SK-N-SH (cell line): ENCODE measurements at regions not wholly inside any gene's neighbourhood (a gene's known extent, or its start where the extent isn't known, plus 50 kb on each side); places are given as distances from the start of the nearest gene placed in this dataset.

ENCODE experiments used
- CTCF ChIA-PET: fragments of 300-600, 350-600 bp; formaldehyde crosslinking; extraction: SDS; loops from one replicate; lab custom pipeline; 2021; lab: Yijun Ruan, JAX
- POLR2A ChIA-PET: fragments of 350-600 bp; sonication (Branson Sonifier 250); formaldehyde crosslinking; extraction: SDS; loops from one replicate; lab custom pipeline; 2020; ENCODE audit warnings: antibody characterized with exemption, inconsistent platforms; lab: Yijun Ruan, JAX
- DNase-seq: peaks from one replicate; pipeline ENCODE4 v3.0.0; 2012
- H2AFZ ChIP-seq: fragments of 200-600 bp; sonication (generic); 2 replicates; pipeline ENCODE4 v1.8.1; 2016; ENCODE audit warnings: antibody characterized with exemption, mild to moderate bottlenecking, low read depth
- H3F3A ChIP-seq: fragments of 200-600 bp; sonication (generic); replicated peaks from 2 replicates; pipeline ENCODE3; 2016; ENCODE audit warnings: antibody characterized with exemption, mild to moderate bottlenecking; ENCODE audit not compliant: insufficient read depth
- H3K27ac ChIP-seq, 2 experiments: fragments of 200-500 bp in 1 of 2; fragments of 200-600 bp in 1 of 2; sonication (Bioruptor generic) in 1 of 2; sonication (generic), shearing (Covaris generic) in 1 of 2; 2 replicates each; pipeline versions ENCODE4 v1.5.1 to v1.6.1; 2014 to 2016; ENCODE audit warnings: low read depth in 2 of 2, inconsistent platforms in 1 of 2, low read length in 1 of 2, mild to moderate bottlenecking in 1 of 2, mixed read lengths in 1 of 2
- H3K27me3 ChIP-seq: fragments of 200-600 bp; sonication (generic), shearing (Covaris generic); 2 replicates; pipeline ENCODE4 v1.6.1; 2016; ENCODE audit warnings: mixed run types; ENCODE audit not compliant: insufficient read depth
- H3K36me3 ChIP-seq, 2 experiments: fragments of 200-500 bp in 1 of 2; fragments of 200-600 bp in 1 of 2; sonication (Bioruptor generic) in 1 of 2; sonication (generic) in 1 of 2; replicated peaks in 1 of 2; 2 replicates each; pipeline versions ENCODE3 to v1.5.1; 2014 to 2016; ENCODE audit warnings: low read length in 1 of 2, mild to moderate bottlenecking in 1 of 2; ENCODE audit not compliant: insufficient read depth in 2 of 2, control insufficient read depth in 1 of 2
- H3K4me1 ChIP-seq, 2 experiments: fragments of 200-500 bp in 1 of 2; fragments of 200-600 bp in 1 of 2; sonication (Bioruptor generic) in 1 of 2; sonication (generic), shearing (Covaris generic) in 1 of 2; 2 replicates each; pipeline versions ENCODE4 v1.5.1 to v1.6.1; 2014 to 2016; ENCODE audit warnings: low read depth in 1 of 2, low read length in 1 of 2, mixed run types in 1 of 2; ENCODE audit not compliant: insufficient read depth in 2 of 2, control insufficient read depth in 1 of 2
- H3K4me2 ChIP-seq: fragments of 200-600 bp; sonication (generic), shearing (Covaris generic); 2 replicates; pipeline ENCODE4 v1.6.1; 2017; ENCODE audit warnings: mixed run types
- H3K4me3 ChIP-seq, 2 experiments: fragments of 200-500 bp in 1 of 2; fragments of 200-600 bp in 1 of 2; sonication (Bioruptor generic) in 1 of 2; sonication (generic), shearing (Covaris generic) in 1 of 2; 2 replicates each; pipeline versions ENCODE4 v1.5.1 to v1.8.1; 2014 to 2016; ENCODE audit warnings: low read depth in 2 of 2, inconsistent platforms in 1 of 2, low read length in 1 of 2, mild to moderate bottlenecking in 1 of 2, mixed read lengths in 1 of 2, moderate library complexity in 1 of 2
- H3K79me2 ChIP-seq: fragments of 200-600 bp; sonication (generic); 2 replicates; pipeline ENCODE4 v1.8.1; 2017; ENCODE audit warnings: mild to moderate bottlenecking; ENCODE audit not compliant: insufficient read depth
- H3K9ac ChIP-seq: fragments of 200-600 bp; sonication (generic); 2 replicates; pipeline ENCODE4 v1.6.1; 2017; ENCODE audit warnings: mixed run types
- H3K9me2 ChIP-seq: fragments of 200-600 bp; sonication (generic); 2 replicates; pipeline ENCODE4 v1.6.1; 2017; ENCODE audit warnings: mixed run types
- H3K9me3 ChIP-seq: fragments of 200-600 bp; sonication (generic); 2 replicates; pipeline ENCODE4 v1.6.1; 2017; ENCODE audit warnings: mixed run types, mild to moderate bottlenecking, moderate library complexity
- H4K20me1 ChIP-seq: fragments of 200-600 bp; sonication (generic); 2 replicates; pipeline ENCODE4 v1.6.1; 2017; ENCODE audit warnings: mild to moderate bottlenecking, mixed run types; ENCODE audit not compliant: insufficient read depth
- CHD2 ChIP-seq: fragments of 150-350 bp; IDR thresholded peaks from 2 replicates; pipeline ENCODE4 v1.6.1; 2018; ENCODE audit warnings: low read length; ENCODE audit not compliant: partially characterized antibody
- ELF1 ChIP-seq: IDR thresholded peaks from 2 replicates; pipeline ENCODE4 v1.4.0; 2012
- EP300 ChIP-seq, 2 experiments: IDR thresholded peaks; 2 replicates each; pipeline versions ENCODE4 v1.4.0 to v1.6.1; 2012; ENCODE audit warnings: borderline replicate concordance in 1 of 2, low read depth in 1 of 2, low read length in 1 of 2
- EZH2phosphoT487 ChIP-seq: fragments of 200-600 bp; sonication (generic); IDR thresholded peaks from 2 replicates; pipeline ENCODE4 v1.6.1; 2017; ENCODE audit warnings: low read depth, mixed run types, mild to moderate bottlenecking, antibody characterized with exemption, moderate library complexity, borderline replicate concordance
- GATA2 ChIP-seq: sonication (generic); formaldehyde crosslinking; IDR thresholded peaks from 2 replicates; pipeline ENCODE4 v1.5.0; 2020; ENCODE audit warnings: mild to moderate bottlenecking, missing genetic modification reagents
- MXI1 ChIP-seq: IDR thresholded peaks from 2 replicates; pipeline ENCODE4 v1.6.1; 2012; ENCODE audit warnings: mild to moderate bottlenecking, low read depth, low read length, improper control_type of control experiment
- NFIC ChIP-seq: IDR thresholded peaks from 2 replicates; pipeline ENCODE4 v1.4.0; 2012; ENCODE audit warnings: borderline replicate concordance
- NRF1 ChIP-seq: IDR thresholded peaks from 2 replicates; pipeline ENCODE4 v1.6.1; 2012; ENCODE audit warnings: low read depth, mild to moderate bottlenecking, low read length
- RFX5 ChIP-seq: IDR thresholded peaks from 2 replicates; pipeline ENCODE4 v1.6.1; 2012; ENCODE audit warnings: mild to moderate bottlenecking, improper control_type of control experiment, low read length
- RXRA ChIP-seq: IDR thresholded peaks from 2 replicates; pipeline ENCODE4 v1.4.0; 2012; ENCODE audit warnings: low read depth, mild to moderate bottlenecking, borderline replicate concordance
- SMC3 ChIP-seq: IDR thresholded peaks from 2 replicates; pipeline ENCODE4 v1.6.1; 2012; ENCODE audit warnings: low read depth, low read length, improper control_type of control experiment
- TCF12 ChIP-seq: IDR thresholded peaks from 2 replicates; pipeline ENCODE4 v1.4.0; 2012
- TEAD4 ChIP-seq: IDR thresholded peaks from 2 replicates; pipeline ENCODE4 v1.4.0; 2012; ENCODE audit warnings: mild to moderate bottlenecking, borderline replicate concordance; ENCODE audit not compliant: insufficient read depth
- WGBS: methylation state at CpG from one replicate; pipeline ENCODE4 v1.1.6; 2017; ENCODE audit warnings: low lambda C conversion rate; 5-methylcytosine and 5-hydroxymethylcytosine counted together
- TF ChIP-seq, protein P1 (sequence below): IDR thresholded peaks from 2 replicates; pipeline ENCODE4 v1.6.1; 2012; ENCODE audit warnings: mild to moderate bottlenecking, low read depth, low read length, moderate library complexity
- TF ChIP-seq, protein P2 (sequence below): IDR thresholded peaks from 2 replicates; pipeline ENCODE4 v1.4.0; 2012; ENCODE audit warnings: low read depth
- TF ChIP-seq, protein P3 (sequence below): IDR thresholded peaks from 2 replicates; pipeline ENCODE4 v1.4.0; 2012; ENCODE audit warnings: low read depth, borderline replicate concordance
- TF ChIP-seq, protein P4 (sequence below): fragments of 150-350 bp; IDR thresholded peaks from 2 replicates; pipeline ENCODE4 v1.6.1; 2016; ENCODE audit warnings: mild to moderate bottlenecking, low read depth, low read length

DNA sequence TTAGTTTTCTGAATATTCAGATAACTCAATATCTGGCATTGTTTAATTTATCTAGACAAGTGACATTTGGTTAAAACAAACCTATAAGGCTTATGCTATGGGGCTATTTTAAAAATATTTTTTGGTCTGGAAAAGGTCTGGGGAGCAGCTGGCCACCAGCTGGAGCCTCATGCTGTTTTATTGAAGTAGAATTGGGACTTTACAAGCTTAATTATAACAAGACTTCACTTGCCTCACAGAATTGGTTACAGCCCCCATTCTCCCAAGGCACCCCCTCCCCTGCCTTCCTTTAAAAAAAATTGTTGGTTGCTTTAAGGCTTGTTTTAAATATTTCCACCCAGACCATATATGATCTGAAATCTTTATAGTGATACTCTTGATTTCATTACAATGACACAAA is 453.9 kb downstream of the ADAMTS20 start:
- no peak overlapping the region for H3K4me3 ChIP-seq
- no peaks in the 10 kb centered on the region for H4K20me1 ChIP-seq
- no peaks in the 10 kb centered on the region for H3K9me3 ChIP-seq
- TF ChIP-seq SMC3, result no peak
- no peak for TF ChIP-seq GATA2 (CRISPR knock-in tag)
- TF ChIP-seq, protein P1, sequence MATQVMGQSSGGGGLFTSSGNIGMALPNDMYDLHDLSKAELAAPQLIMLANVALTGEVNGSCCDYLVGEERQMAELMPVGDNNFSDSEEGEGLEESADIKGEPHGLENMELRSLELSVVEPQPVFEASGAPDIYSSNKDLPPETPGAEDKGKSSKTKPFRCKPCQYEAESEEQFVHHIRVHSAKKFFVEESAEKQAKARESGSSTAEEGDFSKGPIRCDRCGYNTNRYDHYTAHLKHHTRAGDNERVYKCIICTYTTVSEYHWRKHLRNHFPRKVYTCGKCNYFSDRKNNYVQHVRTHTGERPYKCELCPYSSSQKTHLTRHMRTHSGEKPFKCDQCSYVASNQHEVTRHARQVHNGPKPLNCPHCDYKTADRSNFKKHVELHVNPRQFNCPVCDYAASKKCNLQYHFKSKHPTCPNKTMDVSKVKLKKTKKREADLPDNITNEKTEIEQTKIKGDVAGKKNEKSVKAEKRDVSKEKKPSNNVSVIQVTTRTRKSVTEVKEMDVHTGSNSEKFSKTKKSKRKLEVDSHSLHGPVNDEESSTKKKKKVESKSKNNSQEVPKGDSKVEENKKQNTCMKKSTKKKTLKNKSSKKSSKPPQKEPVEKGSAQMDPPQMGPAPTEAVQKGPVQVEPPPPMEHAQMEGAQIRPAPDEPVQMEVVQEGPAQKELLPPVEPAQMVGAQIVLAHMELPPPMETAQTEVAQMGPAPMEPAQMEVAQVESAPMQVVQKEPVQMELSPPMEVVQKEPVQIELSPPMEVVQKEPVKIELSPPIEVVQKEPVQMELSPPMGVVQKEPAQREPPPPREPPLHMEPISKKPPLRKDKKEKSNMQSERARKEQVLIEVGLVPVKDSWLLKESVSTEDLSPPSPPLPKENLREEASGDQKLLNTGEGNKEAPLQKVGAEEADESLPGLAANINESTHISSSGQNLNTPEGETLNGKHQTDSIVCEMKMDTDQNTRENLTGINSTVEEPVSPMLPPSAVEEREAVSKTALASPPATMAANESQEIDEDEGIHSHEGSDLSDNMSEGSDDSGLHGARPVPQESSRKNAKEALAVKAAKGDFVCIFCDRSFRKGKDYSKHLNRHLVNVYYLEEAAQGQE, result no peak
- no peak for TF ChIP-seq EP300 (IDR thresholded peaks at IDR 0.05; ENCODE audit: borderline replicate concordance in 1 of 2, low read depth in 1 of 2, low read length in 1 of 2)
- TF ChIP-seq RXRA, result no peak
- TF ChIP-seq NFIC, result no peak
- CTCF ChIA-PET, result interaction anchor here (1.2 to 1.3 kb wide), 2 partner anchors 28 to 184 kb away, joined by 3 to 5 read pairs; no protein-coding TSS in a partner anchor
- H3K4me2 ChIP-seq, result no peak overlapping the region
- POLR2A ChIA-PET, result no interaction called here
- no peak overlapping the region; a peak in 1 of 4 replicates for H3K27ac ChIP-seq
- no peaks in the 10 kb centered on the region for H3K9me2 ChIP-seq
- no peaks in the 10 kb centered on the region for H3K27me3 ChIP-seq
- no peak for DNase-seq
- no peak overlapping the region for H3K9ac ChIP-seq
- H2AFZ ChIP-seq, result no peak overlapping the region
- no peaks in the 10 kb centered on the region for H3K36me3 ChIP-seq
- no peaks in the 10 kb centered on the region for H3F3A ChIP-seq
- H3K79me2 ChIP-seq, result no peaks in the 10 kb centered on the region
- no peaks in the 10 kb centered on the region; a peak in 2 of 4 replicates for H3K4me1 ChIP-seq

DNA sequence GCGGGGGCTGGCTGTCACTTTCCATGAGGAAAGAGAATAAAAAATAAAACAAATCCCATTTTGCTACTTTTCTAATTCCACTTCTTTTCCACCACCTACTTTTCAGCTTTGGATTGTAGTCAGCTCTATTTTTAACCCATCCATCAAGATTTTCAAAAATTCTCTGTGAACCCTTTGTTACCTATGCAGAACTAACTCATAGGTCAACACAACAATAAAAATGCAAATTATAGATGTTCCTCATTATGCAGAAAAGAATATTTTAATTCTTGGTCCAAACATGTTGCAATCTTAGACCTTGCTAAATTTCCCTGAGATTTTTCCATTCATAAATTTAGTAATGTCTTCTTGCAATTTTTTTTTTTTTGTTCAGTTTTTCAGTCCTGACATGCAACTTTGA is 454.5 kb downstream of the ADAMTS20 start:
- no peak overlapping the region for H2AFZ ChIP-seq
- H3F3A ChIP-seq, result no peaks in the 10 kb centered on the region
- no peaks in the 10 kb centered on the region for H4K20me1 ChIP-seq
- no peaks in the 10 kb centered on the region for H3K79me2 ChIP-seq
- no peak for DNase-seq
- H3K27ac ChIP-seq, result no peak overlapping the region
- H3K4me2 ChIP-seq, result no peak overlapping the region
- H3K4me1 ChIP-seq, result no peaks in the 10 kb centered on the region; a peak in 2 of 4 replicates
- ChIA-PET POLR2A (no interaction called here), CTCF (interaction anchor here (1.0 to 1.3 kb wide), 3 partner anchors 22 to 184 kb away, joined by 3 to 5 read pairs (median 3); no protein-coding TSS in a partner anchor)
- H3K9me2 ChIP-seq, result no peaks in the 10 kb centered on the region
- no peak overlapping the region for H3K9ac ChIP-seq
- H3K36me3 ChIP-seq, result no peaks in the 10 kb centered on the region
- no peaks in the 10 kb centered on the region for H3K9me3 ChIP-seq
- no peaks in the 10 kb centered on the region for H3K27me3 ChIP-seq
- 90% methylated on average over 1 of the region's 1 CpG for WGBS
- H3K4me3 ChIP-seq, result no peak overlapping the region
- no peak for TF ChIP-seq NFIC
- no peak for TF ChIP-seq NRF1
- TF ChIP-seq, protein P2, sequence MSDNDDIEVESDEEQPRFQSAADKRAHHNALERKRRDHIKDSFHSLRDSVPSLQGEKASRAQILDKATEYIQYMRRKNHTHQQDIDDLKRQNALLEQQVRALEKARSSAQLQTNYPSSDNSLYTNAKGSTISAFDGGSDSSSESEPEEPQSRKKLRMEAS, result no peak
- TF ChIP-seq, protein P1, result no peak
- TF ChIP-seq RFX5, result no peak
- no peak for TF ChIP-seq CHD2
- TF ChIP-seq EZH2phosphoT487, result no peak
- TF ChIP-seq TCF12, result no peak
- TF ChIP-seq, protein P3, sequence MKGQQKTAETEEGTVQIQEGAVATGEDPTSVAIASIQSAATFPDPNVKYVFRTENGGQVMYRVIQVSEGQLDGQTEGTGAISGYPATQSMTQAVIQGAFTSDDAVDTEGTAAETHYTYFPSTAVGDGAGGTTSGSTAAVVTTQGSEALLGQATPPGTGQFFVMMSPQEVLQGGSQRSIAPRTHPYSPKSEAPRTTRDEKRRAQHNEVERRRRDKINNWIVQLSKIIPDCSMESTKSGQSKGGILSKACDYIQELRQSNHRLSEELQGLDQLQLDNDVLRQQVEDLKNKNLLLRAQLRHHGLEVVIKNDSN, result no peak
- TF ChIP-seq, protein P4, sequence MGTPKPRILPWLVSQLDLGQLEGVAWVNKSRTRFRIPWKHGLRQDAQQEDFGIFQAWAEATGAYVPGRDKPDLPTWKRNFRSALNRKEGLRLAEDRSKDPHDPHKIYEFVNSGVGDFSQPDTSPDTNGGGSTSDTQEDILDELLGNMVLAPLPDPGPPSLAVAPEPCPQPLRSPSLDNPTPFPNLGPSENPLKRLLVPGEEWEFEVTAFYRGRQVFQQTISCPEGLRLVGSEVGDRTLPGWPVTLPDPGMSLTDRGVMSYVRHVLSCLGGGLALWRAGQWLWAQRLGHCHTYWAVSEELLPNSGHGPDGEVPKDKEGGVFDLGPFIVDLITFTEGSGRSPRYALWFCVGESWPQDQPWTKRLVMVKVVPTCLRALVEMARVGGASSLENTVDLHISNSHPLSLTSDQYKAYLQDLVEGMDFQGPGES, result no peak
- no peak for TF ChIP-seq ELF1
- TF ChIP-seq TEAD4, result no peak
- TF ChIP-seq MXI1, result no peak
